GM12878 (cell line): ENCODE measurements at regions not wholly inside any gene's neighbourhood (a gene's known extent, or its start where the extent isn't known, plus 50 kb on each side); places are given as distances from the start of the nearest gene placed in this dataset.

Experiments used
- CBFB ChIP-seq: IDR thresholded peaks from 2 replicates; pipeline ENCODE4 v1.6.1; 2016; ENCODE audit warnings: antibody characterized with exemption, low read depth
- EED ChIP-seq: sonication (generic); IDR thresholded peaks from 2 replicates; pipeline ENCODE4 v1.6.1; 2016; ENCODE audit warnings: antibody characterized with exemption, low read depth
- EGR1 ChIP-seq, 2 experiments: IDR thresholded peaks; 1 replicate in 1 of 2; 2 replicates in 1 of 2; pipeline ENCODE4 v1.6.1; 2011 to 2012; ENCODE audit warnings: low read depth in 2 of 2, low read length in 2 of 2, borderline replicate concordance in 1 of 2, mild to moderate bottlenecking in 1 of 2, moderate library complexity in 1 of 2
- EZH2 ChIP-seq: IDR thresholded peaks from 2 replicates; pipeline ENCODE4 v1.6.1; 2012; ENCODE audit warnings: low read depth, mild to moderate bottlenecking, control low read depth, inconsistent platforms, low read length, borderline replicate concordance; ENCODE audit not compliant: control insufficient read depth
- STAT1 ChIP-seq: fragments of 450-650 bp; conservative IDR thresholded peaks from 2 replicates; pipeline ENCODE4 v1.6.1; 2014; ENCODE audit warnings: antibody characterized with exemption, mild to moderate bottlenecking
- ZBTB33 ChIP-seq: fragments of 450-650 bp; IDR thresholded peaks from 2 replicates; pipeline ENCODE4 v1.6.1; 2017; ENCODE audit warnings: mild to moderate bottlenecking
- ZNF207 ChIP-seq: fragments of 450-650 bp; IDR thresholded peaks from 2 replicates; pipeline ENCODE4 v1.6.1; 2014; ENCODE audit warnings: antibody characterized with exemption, mild to moderate bottlenecking, borderline replicate concordance
- TF ChIP-seq, protein P1 (sequence below): fragments of 450-650 bp; formaldehyde crosslinking; IDR thresholded peaks from 2 replicates; pipeline ENCODE4 v1.4.0; 2020; ENCODE audit warnings: mild to moderate bottlenecking, moderate library complexity
- TF ChIP-seq, protein P2 (sequence below): fragments of 450-650 bp; IDR thresholded peaks from 2 replicates; pipeline ENCODE4 v1.6.1; 2017; ENCODE audit warnings: mild to moderate bottlenecking, moderate library complexity

DNA sequence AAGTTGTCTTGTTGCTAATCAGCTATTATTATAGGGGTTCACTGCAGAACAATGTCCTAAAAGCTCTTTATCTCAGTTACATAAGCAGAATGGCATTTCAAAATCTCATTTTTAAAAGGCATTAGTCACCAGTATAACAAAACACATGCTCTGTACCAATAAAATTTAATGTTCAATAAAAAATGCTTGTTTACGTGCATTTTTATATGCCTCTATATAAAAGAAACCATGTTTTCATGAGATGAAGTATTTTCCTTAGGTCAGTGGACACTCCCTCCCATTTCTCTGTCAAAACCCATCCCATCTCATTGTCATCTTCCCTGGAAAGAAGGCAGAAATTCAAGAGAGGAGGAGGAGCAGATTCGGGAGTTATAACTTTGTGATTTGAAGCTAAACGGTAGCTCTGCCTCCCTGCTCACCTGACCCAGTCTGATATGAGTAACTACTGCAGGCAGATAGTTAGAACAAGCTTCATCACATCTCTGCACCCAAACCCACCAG, 231.9 kb upstream of the SIX2 start (continued):
- TF ChIP-seq, protein P1, sequence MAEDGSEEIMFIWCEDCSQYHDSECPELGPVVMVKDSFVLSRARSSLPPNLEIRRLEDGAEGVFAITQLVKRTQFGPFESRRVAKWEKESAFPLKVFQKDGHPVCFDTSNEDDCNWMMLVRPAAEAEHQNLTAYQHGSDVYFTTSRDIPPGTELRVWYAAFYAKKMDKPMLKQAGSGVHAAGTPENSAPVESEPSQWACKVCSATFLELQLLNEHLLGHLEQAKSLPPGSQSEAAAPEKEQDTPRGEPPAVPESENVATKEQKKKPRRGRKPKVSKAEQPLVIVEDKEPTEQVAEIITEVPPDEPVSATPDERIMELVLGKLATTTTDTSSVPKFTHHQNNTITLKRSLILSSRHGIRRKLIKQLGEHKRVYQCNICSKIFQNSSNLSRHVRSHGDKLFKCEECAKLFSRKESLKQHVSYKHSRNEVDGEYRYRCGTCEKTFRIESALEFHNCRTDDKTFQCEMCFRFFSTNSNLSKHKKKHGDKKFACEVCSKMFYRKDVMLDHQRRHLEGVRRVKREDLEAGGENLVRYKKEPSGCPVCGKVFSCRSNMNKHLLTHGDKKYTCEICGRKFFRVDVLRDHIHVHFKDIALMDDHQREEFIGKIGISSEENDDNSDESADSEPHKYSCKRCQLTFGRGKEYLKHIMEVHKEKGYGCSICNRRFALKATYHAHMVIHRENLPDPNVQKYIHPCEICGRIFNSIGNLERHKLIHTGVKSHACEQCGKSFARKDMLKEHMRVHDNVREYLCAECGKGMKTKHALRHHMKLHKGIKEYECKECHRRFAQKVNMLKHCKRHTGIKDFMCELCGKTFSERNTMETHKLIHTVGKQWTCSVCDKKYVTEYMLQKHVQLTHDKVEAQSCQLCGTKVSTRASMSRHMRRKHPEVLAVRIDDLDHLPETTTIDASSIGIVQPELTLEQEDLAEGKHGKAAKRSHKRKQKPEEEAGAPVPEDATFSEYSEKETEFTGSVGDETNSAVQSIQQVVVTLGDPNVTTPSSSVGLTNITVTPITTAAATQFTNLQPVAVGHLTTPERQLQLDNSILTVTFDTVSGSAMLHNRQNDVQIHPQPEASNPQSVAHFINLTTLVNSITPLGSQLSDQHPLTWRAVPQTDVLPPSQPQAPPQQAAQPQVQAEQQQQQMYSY (CRISPR knock-in tag), result no peak
- no peak for TF ChIP-seq EZH2
- TF ChIP-seq EGR1 (IDR thresholded peaks at IDR 0.05; ENCODE audit: borderline replicate concordance in 1 of 2, low read depth in 2 of 2, low read length in 2 of 2), result no peak
- TF ChIP-seq ZBTB33, result no peak
- TF ChIP-seq STAT1, result no peak
- no peak for TF ChIP-seq EED
- TF ChIP-seq ZNF207, result no peak
- TF ChIP-seq, protein P2, sequence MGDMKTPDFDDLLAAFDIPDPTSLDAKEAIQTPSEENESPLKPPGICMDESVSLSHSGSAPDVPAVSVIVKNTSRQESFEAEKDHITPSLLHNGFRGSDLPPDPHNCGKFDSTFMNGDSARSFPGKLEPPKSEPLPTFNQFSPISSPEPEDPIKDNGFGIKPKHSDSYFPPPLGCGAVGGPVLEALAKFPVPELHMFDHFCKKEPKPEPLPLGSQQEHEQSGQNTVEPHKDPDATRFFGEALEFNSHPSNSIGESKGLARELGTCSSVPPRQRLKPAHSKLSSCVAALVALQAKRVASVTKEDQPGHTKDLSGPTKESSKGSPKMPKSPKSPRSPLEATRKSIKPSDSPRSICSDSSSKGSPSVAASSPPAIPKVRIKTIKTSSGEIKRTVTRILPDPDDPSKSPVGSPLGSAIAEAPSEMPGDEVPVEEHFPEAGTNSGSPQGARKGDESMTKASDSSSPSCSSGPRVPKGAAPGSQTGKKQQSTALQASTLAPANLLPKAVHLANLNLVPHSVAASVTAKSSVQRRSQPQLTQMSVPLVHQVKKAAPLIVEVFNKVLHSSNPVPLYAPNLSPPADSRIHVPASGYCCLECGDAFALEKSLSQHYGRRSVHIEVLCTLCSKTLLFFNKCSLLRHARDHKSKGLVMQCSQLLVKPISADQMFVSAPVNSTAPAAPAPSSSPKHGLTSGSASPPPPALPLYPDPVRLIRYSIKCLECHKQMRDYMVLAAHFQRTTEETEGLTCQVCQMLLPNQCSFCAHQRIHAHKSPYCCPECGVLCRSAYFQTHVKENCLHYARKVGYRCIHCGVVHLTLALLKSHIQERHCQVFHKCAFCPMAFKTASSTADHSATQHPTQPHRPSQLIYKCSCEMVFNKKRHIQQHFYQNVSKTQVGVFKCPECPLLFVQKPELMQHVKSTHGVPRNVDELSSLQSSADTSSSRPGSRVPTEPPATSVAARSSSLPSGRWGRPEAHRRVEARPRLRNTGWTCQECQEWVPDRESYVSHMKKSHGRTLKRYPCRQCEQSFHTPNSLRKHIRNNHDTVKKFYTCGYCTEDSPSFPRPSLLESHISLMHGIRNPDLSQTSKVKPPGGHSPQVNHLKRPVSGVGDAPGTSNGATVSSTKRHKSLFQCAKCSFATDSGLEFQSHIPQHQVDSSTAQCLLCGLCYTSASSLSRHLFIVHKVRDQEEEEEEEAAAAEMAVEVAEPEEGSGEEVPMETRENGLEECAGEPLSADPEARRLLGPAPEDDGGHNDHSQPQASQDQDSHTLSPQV, result no peak
- no peak for TF ChIP-seq CBFB
